ENCODE measurements at regions not wholly inside any gene's neighbourhood (a gene's known extent, or its start where the extent isn't known, plus 50 kb on each side); places are given as distances from the start of the nearest gene placed in this dataset.

DNA sequence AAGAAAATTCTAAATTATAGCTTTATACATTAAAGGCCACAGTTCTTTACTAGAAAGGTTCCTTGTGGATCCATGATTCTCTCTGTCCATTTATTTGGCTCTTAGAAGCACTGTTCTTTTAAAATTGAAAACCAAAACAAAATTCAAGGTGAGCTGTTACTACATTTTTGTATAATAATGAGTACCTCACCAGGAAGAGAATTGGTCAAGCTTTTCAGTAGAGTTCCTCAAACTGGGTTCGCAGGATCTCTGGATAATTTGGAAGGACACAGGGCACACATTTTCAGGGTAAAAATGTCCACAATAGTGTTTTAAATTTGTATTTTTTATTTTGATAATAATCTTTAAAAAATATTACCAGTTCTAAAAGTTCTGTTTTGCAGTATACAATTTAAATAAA lies 93.0 kb downstream of the PPP1R3A start:
- no peak for DNase-seq

DNA sequence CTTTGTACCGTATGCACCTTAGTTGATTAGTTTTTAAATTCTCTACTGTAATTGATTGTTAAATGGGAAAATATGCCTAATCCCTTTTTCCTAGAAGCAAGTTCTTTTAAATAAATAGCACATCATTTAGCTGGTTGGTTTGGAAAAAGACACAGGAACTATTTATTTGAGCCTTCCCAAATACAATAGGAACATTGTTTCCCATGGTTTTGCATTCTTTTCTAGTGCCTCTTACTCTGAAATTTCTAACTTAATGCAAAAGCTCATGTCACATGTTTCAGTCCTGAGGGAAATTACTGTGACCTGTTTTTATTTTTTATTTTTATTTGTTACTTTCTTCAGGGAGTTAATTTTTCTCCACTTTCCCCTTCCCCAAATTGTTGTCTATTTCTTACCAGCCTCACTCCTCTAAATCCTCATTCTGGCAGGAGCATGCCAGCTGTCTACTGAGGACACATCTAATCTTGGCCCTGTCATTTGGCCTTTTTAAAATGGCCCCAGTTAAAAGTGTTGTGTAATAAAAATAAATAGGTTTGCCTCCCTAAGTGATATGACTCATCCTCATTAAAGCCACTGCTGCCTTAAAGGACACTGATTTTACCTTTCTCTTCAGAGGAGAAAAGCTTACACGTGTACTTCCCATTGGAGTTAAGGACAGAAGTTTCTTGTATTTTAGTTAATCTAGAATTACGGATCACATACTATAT lies 94.5 kb downstream of the PPP1R3A start:
- DNase-seq, result no peak

DNA sequence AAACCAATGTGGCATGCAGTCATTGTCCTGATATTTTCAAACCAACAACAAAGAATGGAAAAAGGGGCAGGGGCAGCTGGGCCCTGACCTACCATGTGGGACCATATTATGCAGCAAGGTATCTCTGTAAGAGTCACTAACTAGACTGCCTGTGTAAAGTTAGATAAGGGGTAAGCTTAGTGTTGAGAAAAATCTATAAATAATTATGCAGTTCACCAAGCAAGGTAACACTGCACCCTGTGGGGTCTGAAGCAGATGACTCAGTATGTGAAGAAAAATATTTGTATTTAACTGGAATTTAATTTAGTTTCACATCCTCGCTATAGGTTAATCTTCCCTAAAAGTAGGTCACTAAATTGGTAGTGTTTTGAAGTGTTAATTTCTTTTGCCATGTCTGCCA lies 99.3 kb downstream of the PPP1R3A start:
- DNase-seq, result no peak

DNA sequence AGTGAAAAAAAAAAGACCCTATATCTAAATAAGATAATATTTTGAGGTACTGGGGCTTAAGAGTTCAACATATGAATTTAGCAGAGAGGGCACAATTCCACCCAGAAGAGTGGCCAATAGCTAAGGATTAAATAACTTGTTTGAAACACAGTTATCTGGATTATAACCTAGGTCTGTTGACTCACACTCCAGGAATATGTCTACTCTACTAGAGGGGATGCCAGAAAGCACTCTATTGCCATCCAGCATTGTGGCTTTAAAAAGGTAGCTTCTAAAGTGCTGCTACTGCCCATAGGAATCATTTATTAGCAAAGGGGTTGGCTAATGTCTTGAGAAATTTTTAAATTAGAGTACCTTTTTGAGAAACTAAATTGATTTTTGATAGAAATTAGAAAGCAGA lies 102.2 kb downstream of the PPP1R3A start:
- DNase-seq, result no peak

DNA sequence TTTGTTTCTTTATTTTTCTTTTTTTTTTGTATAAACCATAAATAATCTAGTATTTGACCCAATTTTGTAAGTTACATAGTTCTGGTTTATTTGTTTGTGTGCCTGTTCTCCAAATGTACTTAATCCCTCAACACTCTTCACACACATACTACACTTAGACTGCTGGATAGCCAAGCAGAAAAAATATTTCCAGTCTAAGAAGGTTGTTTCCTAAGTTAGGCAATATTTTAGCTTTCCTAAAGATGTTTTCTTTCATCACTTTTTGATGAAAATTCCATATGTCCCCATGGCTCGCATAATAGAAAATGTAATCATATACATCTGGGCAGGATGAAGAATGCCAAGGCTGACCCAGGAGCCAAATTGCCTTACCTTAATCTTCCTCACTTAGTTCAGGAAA lies 105.3 kb downstream of the PPP1R3A start:
- DNase-seq, result no peak

DNA sequence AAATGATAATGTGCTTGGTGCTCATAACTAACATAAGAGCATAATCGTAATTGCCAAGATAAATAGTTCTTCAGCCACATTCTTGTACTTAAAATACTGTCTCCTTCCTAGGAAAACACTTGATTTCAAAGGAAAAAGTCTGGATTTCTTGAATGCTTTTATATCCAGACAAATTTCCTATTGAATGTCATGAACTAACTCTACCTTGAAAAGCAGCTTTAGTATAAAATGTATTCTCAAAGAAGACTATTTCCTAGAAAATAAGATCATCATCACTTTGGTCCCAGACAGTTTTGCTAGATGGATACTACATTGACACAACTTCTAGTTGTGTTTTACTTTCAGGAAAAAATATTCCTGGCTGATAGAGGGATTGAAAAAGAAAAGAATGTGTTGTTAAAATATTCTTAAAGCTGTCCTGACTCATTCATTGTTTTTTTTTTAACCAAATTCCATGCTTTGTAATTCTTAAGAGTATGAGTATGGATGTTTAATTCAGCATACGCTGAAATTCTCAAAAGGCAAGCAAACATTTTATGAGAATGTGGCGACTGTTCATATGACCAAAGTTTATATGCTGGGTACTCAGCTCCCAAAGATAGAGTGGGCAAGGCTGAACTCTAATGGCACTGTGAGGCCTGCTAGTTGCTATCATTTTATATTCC lies 106.1 kb downstream of the PPP1R3A start:
- DNase-seq, result no peak

DNA sequence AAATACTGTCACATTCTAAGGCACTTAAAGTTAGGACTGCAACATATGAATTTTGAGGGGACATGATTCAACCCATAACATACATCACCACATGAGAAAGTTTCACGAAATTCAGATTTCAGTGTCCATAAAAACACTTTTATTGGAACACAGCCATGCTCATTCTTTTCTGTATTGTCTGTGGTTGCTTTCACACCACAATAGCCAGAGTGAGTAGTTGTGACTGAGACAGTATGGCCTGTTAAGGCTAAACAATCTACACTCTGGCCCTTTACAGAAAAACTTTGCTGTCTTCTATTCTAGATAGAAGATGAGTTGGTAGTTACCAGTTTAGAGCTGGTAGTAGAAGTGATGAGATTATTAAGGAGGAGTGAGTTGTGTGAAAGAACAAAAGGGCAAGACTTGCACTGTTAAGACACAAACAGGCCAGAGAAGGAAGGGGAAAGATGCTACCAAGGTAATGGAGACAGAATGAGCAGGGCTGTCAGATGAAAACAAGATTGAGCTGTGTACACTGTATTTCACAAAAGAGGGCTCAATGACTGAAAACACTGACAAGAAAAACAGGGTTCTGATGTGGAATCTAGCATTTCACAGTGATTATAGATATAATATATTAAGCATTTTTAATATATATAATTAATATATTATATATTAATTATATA lies 108.6 kb downstream of the PPP1R3A start:
- DNase-seq, result no peak

DNA sequence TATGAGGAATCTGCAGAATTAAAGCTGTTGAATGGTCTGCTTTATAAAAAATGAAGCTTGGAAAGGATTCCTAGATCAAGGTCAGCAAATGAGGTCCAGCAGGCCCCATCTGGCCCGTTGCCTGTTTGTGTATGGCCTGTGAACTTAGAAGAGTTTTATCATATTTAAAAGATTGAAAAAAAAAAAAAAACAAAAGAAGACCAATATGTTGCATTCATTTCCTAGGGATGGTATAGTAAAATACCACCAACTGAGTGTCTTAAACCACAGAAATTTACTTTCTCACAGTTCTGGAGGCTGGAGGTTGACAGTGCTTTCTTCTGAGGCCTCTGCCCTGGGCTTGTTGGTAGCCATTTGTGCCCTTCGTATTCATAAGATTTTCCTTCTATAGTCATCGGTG lies 109.2 kb downstream of the PPP1R3A start:
- DNase-seq, result no peak

- DNase-seq, result no peak
These were observed 112.0 kb downstream of the PPP1R3A start for GRCh38 chr7:113806633-113807327.

DNA sequence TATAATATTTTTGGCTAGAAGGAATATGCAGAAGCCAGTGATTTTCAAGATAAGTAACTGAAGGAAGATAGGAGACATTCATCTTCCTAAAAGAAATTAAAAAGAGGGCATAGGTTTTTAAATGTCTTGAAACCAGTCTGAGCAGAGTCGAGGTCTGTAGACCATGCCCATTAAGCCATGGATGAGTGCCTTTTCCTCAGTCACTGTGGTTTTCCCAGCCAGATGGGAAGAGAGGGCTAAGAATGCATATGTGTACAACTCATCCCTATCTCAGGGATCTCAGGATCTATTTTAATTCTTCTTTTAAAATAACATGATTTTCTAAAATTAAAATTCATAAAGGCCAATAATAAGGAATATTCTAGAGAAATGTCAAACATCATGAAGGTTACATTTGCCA lies 112.8 kb downstream of the PPP1R3A start:
- DNase-seq, result no peak

GRCh38 chr7:113804475-113805095 lies 114.2 kb downstream of the PPP1R3A start:
- no peak for DNase-seq

GRCh38 chr7:113801751-113802150 lies 117.1 kb downstream of the PPP1R3A start:
- DNase-seq, result no peak

GRCh38 chr7:113800826-113801225 lies 118.0 kb downstream of the PPP1R3A start:
- no peak for DNase-seq

DNA sequence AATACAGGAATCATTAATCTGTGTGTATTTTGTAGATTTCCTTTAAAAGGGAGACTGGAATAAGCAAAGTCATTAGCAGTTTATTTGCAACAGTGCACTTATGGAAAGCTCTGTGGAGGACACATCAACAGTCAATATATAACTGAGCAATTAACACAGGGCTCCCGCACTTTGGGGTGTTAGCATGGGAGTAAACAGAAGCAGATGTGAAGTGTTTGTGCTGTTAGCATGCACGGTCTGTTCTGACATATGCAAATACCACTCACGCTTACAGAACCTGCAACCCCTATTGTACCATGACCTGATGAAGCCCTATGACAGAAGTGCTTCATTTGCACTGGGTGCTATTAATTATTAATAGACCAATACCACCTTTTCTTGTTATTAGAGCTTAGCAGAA lies 118.9 kb downstream of the PPP1R3A start:
- DNase-seq, result no peak

GRCh38 chr7:113797420-113798010 lies 121.3 kb downstream of the PPP1R3A start:
- DNase-seq, result no peak

DNA sequence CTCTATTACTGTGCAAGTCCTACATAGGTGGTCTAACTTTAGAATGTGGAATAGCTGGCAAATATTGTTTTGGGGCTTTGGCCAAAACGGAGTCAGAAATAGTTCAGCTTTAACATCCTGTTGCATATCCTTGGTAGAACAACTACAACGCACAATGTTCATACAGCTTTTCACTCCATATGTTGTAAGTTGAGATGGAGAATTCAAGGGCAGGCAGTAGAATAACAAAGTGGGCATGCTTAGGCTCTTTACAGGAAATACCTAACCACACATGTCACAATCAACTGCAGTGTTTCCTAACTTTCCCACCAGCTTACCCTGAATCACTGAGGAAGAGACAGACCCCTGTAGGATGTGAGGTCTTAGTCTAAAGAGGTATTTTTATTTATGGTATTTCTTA lies 122.3 kb downstream of the PPP1R3A start:
- DNase-seq, result no peak

- DNase-seq, result no peak
These were observed 124.2 kb downstream of the PPP1R3A start for GRCh38 chr7:113794573-113794972.

DNA sequence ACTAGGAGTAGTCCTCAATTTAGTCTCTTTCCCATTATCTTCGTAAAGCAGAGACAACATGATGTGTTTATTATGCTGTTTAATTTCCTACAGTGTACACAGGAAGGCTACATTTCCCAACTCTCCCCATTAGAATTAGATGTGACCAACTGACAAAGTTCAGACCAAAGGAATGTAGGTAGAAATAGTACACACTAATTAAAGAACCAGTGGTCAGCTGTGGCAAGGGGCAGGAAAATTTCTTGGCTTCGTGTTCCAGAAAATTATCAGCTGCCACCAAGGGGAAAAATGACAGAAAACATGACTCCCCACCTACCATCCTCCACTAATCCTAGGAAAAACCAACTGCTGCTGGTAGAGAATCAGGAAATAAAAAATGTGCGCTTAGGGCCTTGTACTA lies 125.6 kb downstream of the PPP1R3A start:
- DNase-seq, result no peak

GRCh38 chr7:113790025-113790424 lies 128.8 kb downstream of the PPP1R3A start:
- no peak for DNase-seq

DNA sequence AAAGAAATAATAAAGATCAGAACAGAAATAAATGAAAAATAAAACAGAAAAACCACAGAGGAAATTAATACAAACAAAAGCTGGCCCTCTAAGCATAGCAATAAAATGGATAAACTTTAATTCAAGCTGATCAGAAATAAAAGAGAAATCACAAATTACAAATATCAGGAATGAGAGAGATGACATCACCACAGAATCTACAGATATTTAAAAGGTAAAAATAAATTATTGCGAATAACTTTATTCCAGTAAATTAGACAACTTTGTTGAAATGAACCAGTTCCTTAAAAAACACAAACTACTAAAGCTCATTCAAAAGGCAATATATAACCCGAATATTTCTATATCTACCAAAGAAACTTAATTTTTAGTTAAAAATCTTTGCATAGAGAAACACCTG lies 131.7 kb downstream of the PPP1R3A start:
- no peak for DNase-seq

DNA sequence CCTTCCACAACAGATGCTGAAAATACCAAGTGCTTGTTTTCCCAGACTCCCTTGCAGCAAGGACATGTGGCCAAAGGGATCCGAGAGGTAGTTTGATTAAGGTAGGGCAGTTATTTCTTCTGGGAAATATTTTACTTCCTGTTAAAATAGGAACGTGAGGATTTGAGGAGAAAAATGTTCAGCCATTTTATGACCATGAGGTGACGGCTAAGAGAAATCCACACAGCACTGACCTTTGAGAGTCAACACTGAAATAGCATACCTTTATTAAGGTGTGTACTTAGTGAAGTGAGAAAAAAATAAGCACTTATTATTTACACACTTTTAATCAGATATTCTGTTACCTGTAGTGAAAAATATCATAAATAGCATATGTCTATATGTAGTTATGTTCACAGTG lies 133.9 kb downstream of the PPP1R3A start:
- DNase-seq, result no peak

- DNase-seq, result no peak
These were observed 134.5 kb downstream of the PPP1R3A start for GRCh38 chr7:113784316-113784715.

DNA sequence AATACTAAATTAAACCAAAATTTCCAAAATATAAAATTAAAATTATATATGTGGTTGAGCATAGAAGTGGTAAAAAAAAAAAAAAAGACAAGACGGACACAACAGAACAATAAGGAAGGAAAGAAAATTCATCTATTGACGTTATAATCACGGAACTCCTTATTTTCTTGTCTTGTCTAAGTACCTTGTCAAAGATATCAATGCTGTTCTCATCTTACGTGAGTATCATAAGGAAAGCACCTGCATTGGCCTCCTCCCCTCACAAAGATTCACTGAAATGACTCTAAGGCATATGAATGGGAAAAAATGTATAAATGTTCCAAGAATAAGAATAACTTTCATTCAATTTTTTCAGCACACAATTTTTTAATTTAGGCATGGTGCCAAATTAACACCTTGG lies 135.4 kb downstream of the PPP1R3A start:
- no peak for DNase-seq

Data from midbrain (tissue), 1 donor.